HCT116 (cell line): ENCODE measurements at regions not wholly inside any gene's neighbourhood (a gene's known extent, or its start where the extent isn't known, plus 50 kb on each side); places are given as distances from the start of the nearest gene placed in this dataset.

Experiments used
- ATAC-seq: fragments of 200-7000 bp; cut with Tn5 transposase; 2 replicates; pipeline ENCODE4 v1.9.1; 2020; ENCODE audit warnings: mild to moderate bottlenecking, moderate library complexity
- BruUV-seq: library from RNA; stranded (reverse); fragments of 400-500 nt; replicated peaks from 2 replicates; lab custom pipeline; 2021; lab: Mats Ljungman, UMichigan
- CTCF ChIA-PET: fragments of 300-600 bp; sonication (Branson Sonifier 250); formaldehyde crosslinking; loops from one replicate; lab custom pipeline; 2021; ENCODE audit warnings: antibody characterized with exemption; lab: Charles Lee
- POLR2A ChIA-PET: fragments of 300-600, 350-600 bp; sonication (Branson Sonifier 250); formaldehyde crosslinking; loops from one replicate; lab custom pipeline; 2021; ENCODE audit warnings: antibody characterized with exemption; lab: Charles Lee
- RAD21 ChIA-PET, 2 experiments: fragments of 300-600 bp; sonication (Branson Sonifier 250); formaldehyde crosslinking; loops; one replicate each; lab custom pipeline; 2023; ENCODE audit warnings: low total read pairs in 2 of 2; ENCODE audit not compliant: uncharacterized antibody in 2 of 2, unreplicated experiment in 2 of 2, low non-redundant PET in 1 of 2; lab: Charles Lee
- DNase-seq: peaks from one replicate; pipeline ENCODE4 v3.0.0-alpha.2; 2010; ENCODE audit warnings: low read depth, low spot score
- H2AFZ ChIP-seq: fragments of 200-600 bp; shearing (Covaris generic), sonication (generic); 2 replicates; pipeline ENCODE4 v1.6.1; 2017; ENCODE audit warnings: low read depth, mixed run types, mixed read lengths, antibody characterized with exemption, low read length; ENCODE audit not compliant: poor library complexity, severe bottlenecking
- H3K27ac ChIP-seq: 2 replicates; pipeline ENCODE4 v1.5.1; 2012; ENCODE audit warnings: low read depth, low read length
- H3K27me3 ChIP-seq: fragments of 200-600 bp; sonication (generic); 2 replicates; pipeline ENCODE4 v1.6.1; 2016; ENCODE audit warnings: mixed run types, low read length, mixed read lengths; ENCODE audit not compliant: insufficient read depth
- H3K36me3 ChIP-seq, 2 experiments: fragments of 200-500 bp in 1 of 2; fragments of 200-600 bp in 1 of 2; sonication (Bioruptor generic) in 1 of 2; sonication (generic) in 1 of 2; 2 replicates each; pipeline versions ENCODE4 v1.5.1 to v1.6.1; 2014 to 2016; ENCODE audit warnings: low read length in 2 of 2, inconsistent platforms in 1 of 2, mixed read lengths in 1 of 2, mixed run types in 1 of 2; ENCODE audit not compliant: insufficient read depth in 2 of 2, control insufficient read depth in 1 of 2
- H3K4me1 ChIP-seq, 2 experiments: fragments of 200-600 bp in 1 of 2; sonication (generic) in 1 of 2; 2 replicates each; pipeline versions ENCODE4 v1.5.1 to v1.6.1; 2012 to 2017; ENCODE audit warnings: low read length in 2 of 2, inconsistent platforms in 1 of 2, mild to moderate bottlenecking in 1 of 2, mixed read lengths in 1 of 2, mixed run types in 1 of 2, moderate library complexity in 1 of 2; ENCODE audit not compliant: insufficient read depth in 2 of 2, control insufficient read depth in 1 of 2
- H3K4me2 ChIP-seq: fragments of 200-600 bp; sonication (generic); 2 replicates; pipeline ENCODE4 v1.6.1; 2017; ENCODE audit warnings: mixed run types, low read length, mixed read lengths
- H3K4me3 ChIP-seq, 2 experiments: fragments of 200-600 bp in 1 of 2; sonication (generic) in 1 of 2; replicated peaks in 1 of 2; 2 replicates each; pipeline ENCODE4 v1.5.1; 2011 to 2016; ENCODE audit warnings: low read length in 2 of 2, control low read depth in 1 of 2, low read depth in 1 of 2, mild to moderate bottlenecking in 1 of 2, mixed read lengths in 1 of 2, mixed run types in 1 of 2
- H3K79me2 ChIP-seq: fragments of 200-600 bp; sonication (generic); 2 replicates; pipeline ENCODE4 v1.6.1; 2017; ENCODE audit warnings: mild to moderate bottlenecking, mixed run types, low read length, moderate library complexity, mixed read lengths; ENCODE audit not compliant: insufficient read depth
- H3K9ac ChIP-seq: fragments of 200-600 bp; sonication (generic); 2 replicates; pipeline ENCODE4 v1.6.1; 2016; ENCODE audit warnings: low read length, mixed read lengths
- H3K9me2 ChIP-seq: fragments of 200-600 bp; sonication (generic), shearing (Covaris generic); 2 replicates; pipeline ENCODE4 v1.6.1; 2017; ENCODE audit warnings: mixed run types, mild to moderate bottlenecking, moderate library complexity; ENCODE audit not compliant: insufficient read depth
- H3K9me3 ChIP-seq, 2 experiments: fragments of 200-500 bp in 1 of 2; fragments of 200-600 bp in 1 of 2; sonication (Bioruptor generic) in 1 of 2; sonication (generic) in 1 of 2; 2 replicates each; pipeline ENCODE4 v1.6.1; 2014 to 2017; ENCODE audit warnings: low read length in 2 of 2, mixed read lengths in 2 of 2, inconsistent platforms in 1 of 2, low read depth in 1 of 2, mild to moderate bottlenecking in 1 of 2, mixed run types in 1 of 2, moderate library complexity in 1 of 2; ENCODE audit not compliant: control insufficient read depth in 1 of 2, insufficient read depth in 1 of 2
- H4K20me1 ChIP-seq: fragments of 200-600 bp; sonication (generic), shearing (Covaris generic); 2 replicates; pipeline ENCODE4 v1.6.1; 2017; ENCODE audit warnings: mixed run types, mild to moderate bottlenecking, moderate library complexity; ENCODE audit not compliant: insufficient read depth
- CBX3 ChIP-seq: IDR thresholded peaks from 2 replicates; pipeline ENCODE4 v1.6.1; 2012; ENCODE audit warnings: low read depth
- CEBPB ChIP-seq: IDR thresholded peaks from 2 replicates; pipeline ENCODE4 v1.6.1; 2012; ENCODE audit warnings: low read depth
- EGR1 ChIP-seq: IDR thresholded peaks from 2 replicates; pipeline ENCODE4 v1.6.1; 2012; ENCODE audit warnings: low read depth
- ELF1 ChIP-seq: IDR thresholded peaks from 2 replicates; pipeline ENCODE4 v1.6.1; 2012; ENCODE audit warnings: low read depth, borderline replicate concordance
- EZH2 ChIP-seq: fragments of 200-600 bp; sonication (generic); IDR thresholded peaks from 2 replicates; pipeline ENCODE4 v1.6.1; 2017; ENCODE audit warnings: antibody characterized with exemption, mixed run types
- EZH2phosphoT487 ChIP-seq: fragments of 200-600 bp; IDR thresholded peaks from 2 replicates; pipeline ENCODE4 v1.6.1; 2018; ENCODE audit warnings: antibody characterized with exemption, borderline replicate concordance
- FOSL1 ChIP-seq: IDR thresholded peaks from 2 replicates; pipeline ENCODE4 v1.6.1; 2012; ENCODE audit warnings: low read depth
- JUND ChIP-seq: IDR thresholded peaks from 2 replicates; pipeline ENCODE4 v1.6.1; 2012
- POLR2A ChIP-seq: IDR thresholded peaks from 2 replicates; pipeline ENCODE4 v1.7.0; 2011; ENCODE audit warnings: borderline replicate concordance; ENCODE audit not compliant: insufficient read depth, insufficient read length; ENCODE audit errors: extremely low read depth
- POLR2AphosphoS5 ChIP-seq: IDR thresholded peaks from 2 replicates; pipeline ENCODE4 v1.6.1; 2011; ENCODE audit warnings: mild to moderate bottlenecking, low read depth, low read length, moderate library complexity
- RAD21 ChIP-seq: IDR thresholded peaks from 2 replicates; pipeline ENCODE4 v1.6.1; 2012; ENCODE audit warnings: low read depth, mild to moderate bottlenecking
- SP1 ChIP-seq: IDR thresholded peaks from 2 replicates; pipeline ENCODE4 v1.6.1; 2012; ENCODE audit warnings: low read depth
- TCF7L2 ChIP-seq: IDR thresholded peaks from 2 replicates; pipeline ENCODE4 v1.7.0; 2011; ENCODE audit warnings: borderline replicate concordance, inconsistent platforms; ENCODE audit not compliant: insufficient read depth, insufficient read length; ENCODE audit errors: extremely low read depth
- ZFX ChIP-seq: fragments of 450-650 bp; IDR thresholded peaks from 2 replicates; pipeline ENCODE4 v1.6.1; 2017
- ZNF274 ChIP-seq: fragments of 200-500 bp; sonication (Bioruptor generic); IDR thresholded peaks from 2 replicates; pipeline ENCODE4 v1.6.1; 2014; ENCODE audit warnings: mild to moderate bottlenecking, low read depth, low read length, inconsistent platforms
- intact Hi-C: fragments of 100-400 bp; cut with micrococcal nuclease; formaldehyde crosslinking; loops from 2 replicates; pipeline ENCODE4 v1.10.0; 2022
- TF ChIP-seq, protein P1 (sequence below): IDR thresholded peaks from 2 replicates; pipeline ENCODE4 v1.6.1; 2011; ENCODE audit warnings: mild to moderate bottlenecking, low read length, moderate library complexity; ENCODE audit not compliant: insufficient replicate concordance; ENCODE audit errors: extremely low read depth
- TF ChIP-seq, protein P2 (sequence below): IDR thresholded peaks from 2 replicates; pipeline ENCODE4 v1.6.1; 2012
- TF ChIP-seq, protein P3 (sequence below), 3 experiments: fragments of 200-600 bp in 1 of 3; sonication (generic) in 1 of 3; IDR thresholded peaks in 2 of 3; conservative IDR thresholded peaks in 1 of 3; 2 replicates each; pipeline ENCODE4 v1.5.1; 2012 to 2017; ENCODE audit warnings: low read depth in 2 of 3, low read length in 2 of 3, antibody characterized with exemption in 1 of 3, borderline replicate concordance in 1 of 3, control low read depth in 1 of 3, mild to moderate bottlenecking in 1 of 3, mixed read lengths in 1 of 3, mixed run types in 1 of 3, moderate library complexity in 1 of 3; ENCODE audit not compliant: insufficient read depth in 1 of 3
- TF ChIP-seq, protein P4 (sequence below): IDR thresholded peaks from 2 replicates; pipeline ENCODE4 v1.6.1; 2012; ENCODE audit warnings: low read depth
- TF ChIP-seq, protein P5 (sequence below): IDR thresholded peaks from 2 replicates; pipeline ENCODE4 v1.6.1; 2012

DNA sequence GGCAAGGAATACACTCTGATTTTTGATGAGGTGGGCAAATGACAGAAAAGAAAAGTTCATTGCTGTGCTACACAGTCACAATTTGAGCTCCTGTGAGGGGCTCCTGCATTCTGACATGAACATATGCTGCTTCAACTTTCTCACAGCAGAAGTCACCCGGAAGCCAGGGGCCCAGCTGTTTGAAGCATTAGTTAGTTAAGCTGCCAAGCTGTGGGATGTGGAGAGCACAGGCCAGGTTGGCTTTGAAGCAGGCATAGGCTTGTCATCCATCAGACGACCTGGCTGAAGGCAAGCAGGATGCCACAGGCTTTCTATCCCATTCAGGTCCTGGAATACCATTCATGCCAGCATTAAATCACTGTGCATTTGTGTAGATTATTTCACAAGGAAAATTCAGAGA is 63.1 kb downstream of the MTNR1B start:
- no peaks in the 10 kb centered on the region for H3K9me2 ChIP-seq
- no peaks in the 10 kb centered on the region for H3K27me3 ChIP-seq
- no peaks in the 10 kb centered on the region for H3K36me3 ChIP-seq
- H3K79me2 ChIP-seq: no peaks in the 10 kb centered on the region
- TF ChIP-seq JUND: no peak
- TF ChIP-seq EGR1: no peak
- TF ChIP-seq ELF1: no peak
- TF ChIP-seq FOSL1: no peak
- TF ChIP-seq, protein P1, sequence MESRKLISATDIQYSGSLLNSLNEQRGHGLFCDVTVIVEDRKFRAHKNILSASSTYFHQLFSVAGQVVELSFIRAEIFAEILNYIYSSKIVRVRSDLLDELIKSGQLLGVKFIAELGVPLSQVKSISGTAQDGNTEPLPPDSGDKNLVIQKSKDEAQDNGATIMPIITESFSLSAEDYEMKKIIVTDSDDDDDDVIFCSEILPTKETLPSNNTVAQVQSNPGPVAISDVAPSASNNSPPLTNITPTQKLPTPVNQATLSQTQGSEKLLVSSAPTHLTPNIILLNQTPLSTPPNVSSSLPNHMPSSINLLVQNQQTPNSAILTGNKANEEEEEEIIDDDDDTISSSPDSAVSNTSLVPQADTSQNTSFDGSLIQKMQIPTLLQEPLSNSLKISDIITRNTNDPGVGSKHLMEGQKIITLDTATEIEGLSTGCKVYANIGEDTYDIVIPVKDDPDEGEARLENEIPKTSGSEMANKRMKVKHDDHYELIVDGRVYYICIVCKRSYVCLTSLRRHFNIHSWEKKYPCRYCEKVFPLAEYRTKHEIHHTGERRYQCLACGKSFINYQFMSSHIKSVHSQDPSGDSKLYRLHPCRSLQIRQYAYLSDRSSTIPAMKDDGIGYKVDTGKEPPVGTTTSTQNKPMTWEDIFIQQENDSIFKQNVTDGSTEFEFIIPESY: no peak
- TF ChIP-seq, protein P2, sequence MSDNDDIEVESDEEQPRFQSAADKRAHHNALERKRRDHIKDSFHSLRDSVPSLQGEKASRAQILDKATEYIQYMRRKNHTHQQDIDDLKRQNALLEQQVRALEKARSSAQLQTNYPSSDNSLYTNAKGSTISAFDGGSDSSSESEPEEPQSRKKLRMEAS: no peak
- no peak for TF ChIP-seq SP1
- TF ChIP-seq, protein P3, sequence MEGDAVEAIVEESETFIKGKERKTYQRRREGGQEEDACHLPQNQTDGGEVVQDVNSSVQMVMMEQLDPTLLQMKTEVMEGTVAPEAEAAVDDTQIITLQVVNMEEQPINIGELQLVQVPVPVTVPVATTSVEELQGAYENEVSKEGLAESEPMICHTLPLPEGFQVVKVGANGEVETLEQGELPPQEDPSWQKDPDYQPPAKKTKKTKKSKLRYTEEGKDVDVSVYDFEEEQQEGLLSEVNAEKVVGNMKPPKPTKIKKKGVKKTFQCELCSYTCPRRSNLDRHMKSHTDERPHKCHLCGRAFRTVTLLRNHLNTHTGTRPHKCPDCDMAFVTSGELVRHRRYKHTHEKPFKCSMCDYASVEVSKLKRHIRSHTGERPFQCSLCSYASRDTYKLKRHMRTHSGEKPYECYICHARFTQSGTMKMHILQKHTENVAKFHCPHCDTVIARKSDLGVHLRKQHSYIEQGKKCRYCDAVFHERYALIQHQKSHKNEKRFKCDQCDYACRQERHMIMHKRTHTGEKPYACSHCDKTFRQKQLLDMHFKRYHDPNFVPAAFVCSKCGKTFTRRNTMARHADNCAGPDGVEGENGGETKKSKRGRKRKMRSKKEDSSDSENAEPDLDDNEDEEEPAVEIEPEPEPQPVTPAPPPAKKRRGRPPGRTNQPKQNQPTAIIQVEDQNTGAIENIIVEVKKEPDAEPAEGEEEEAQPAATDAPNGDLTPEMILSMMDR (IDR thresholded peaks at IDR 0.05 in 2 of 3, conservative IDR thresholded peaks at IDR 0.05 in 1 of 3; ENCODE audit: borderline replicate concordance in 1 of 3, insufficient read depth in 1 of 3, low read depth in 2 of 3, low read length in 2 of 3): no peak
- no peak for TF ChIP-seq RAD21
- TF ChIP-seq CBX3: no peak
- TF ChIP-seq CEBPB: no peak
- TF ChIP-seq, protein P4, sequence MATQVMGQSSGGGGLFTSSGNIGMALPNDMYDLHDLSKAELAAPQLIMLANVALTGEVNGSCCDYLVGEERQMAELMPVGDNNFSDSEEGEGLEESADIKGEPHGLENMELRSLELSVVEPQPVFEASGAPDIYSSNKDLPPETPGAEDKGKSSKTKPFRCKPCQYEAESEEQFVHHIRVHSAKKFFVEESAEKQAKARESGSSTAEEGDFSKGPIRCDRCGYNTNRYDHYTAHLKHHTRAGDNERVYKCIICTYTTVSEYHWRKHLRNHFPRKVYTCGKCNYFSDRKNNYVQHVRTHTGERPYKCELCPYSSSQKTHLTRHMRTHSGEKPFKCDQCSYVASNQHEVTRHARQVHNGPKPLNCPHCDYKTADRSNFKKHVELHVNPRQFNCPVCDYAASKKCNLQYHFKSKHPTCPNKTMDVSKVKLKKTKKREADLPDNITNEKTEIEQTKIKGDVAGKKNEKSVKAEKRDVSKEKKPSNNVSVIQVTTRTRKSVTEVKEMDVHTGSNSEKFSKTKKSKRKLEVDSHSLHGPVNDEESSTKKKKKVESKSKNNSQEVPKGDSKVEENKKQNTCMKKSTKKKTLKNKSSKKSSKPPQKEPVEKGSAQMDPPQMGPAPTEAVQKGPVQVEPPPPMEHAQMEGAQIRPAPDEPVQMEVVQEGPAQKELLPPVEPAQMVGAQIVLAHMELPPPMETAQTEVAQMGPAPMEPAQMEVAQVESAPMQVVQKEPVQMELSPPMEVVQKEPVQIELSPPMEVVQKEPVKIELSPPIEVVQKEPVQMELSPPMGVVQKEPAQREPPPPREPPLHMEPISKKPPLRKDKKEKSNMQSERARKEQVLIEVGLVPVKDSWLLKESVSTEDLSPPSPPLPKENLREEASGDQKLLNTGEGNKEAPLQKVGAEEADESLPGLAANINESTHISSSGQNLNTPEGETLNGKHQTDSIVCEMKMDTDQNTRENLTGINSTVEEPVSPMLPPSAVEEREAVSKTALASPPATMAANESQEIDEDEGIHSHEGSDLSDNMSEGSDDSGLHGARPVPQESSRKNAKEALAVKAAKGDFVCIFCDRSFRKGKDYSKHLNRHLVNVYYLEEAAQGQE: no peak
- TF ChIP-seq, protein P5, sequence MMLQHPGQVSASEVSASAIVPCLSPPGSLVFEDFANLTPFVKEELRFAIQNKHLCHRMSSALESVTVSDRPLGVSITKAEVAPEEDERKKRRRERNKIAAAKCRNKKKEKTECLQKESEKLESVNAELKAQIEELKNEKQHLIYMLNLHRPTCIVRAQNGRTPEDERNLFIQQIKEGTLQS: no peak
- TF ChIP-seq TCF7L2: no peak
- TF ChIP-seq POLR2AphosphoS5: no peak
- no peak for TF ChIP-seq EZH2
- TF ChIP-seq POLR2A: no peak
- no peak for TF ChIP-seq EZH2phosphoT487
- no peak for TF ChIP-seq ZNF274
- TF ChIP-seq ZFX: no peak
- no peak overlapping the region for H3K27ac ChIP-seq
- H2AFZ ChIP-seq: no peak overlapping the region
- no TSS peak for BruUV-seq
- ChIA-PET RAD21 (no interaction called here), POLR2A (no interaction called here), CTCF (no interaction called here)
- H3K4me2 ChIP-seq: no peak overlapping the region
- no peak overlapping the region for H3K4me3 ChIP-seq
- no peak overlapping the region for H3K9ac ChIP-seq
- no peak for ATAC-seq
- H3K4me1 ChIP-seq: peaks cover 0 to 4% of the 10 kb centered on the region in 2 experiments; a peak in 1 of 4 replicates
- DNase-seq: no peak
- H4K20me1 ChIP-seq: no peaks in the 10 kb centered on the region
- intact Hi-C loops: no loop called here
- H3K9me3 ChIP-seq: no peaks in the 10 kb centered on the region
